SKM-1 treated with dmso at 0.1 percent for 144 hours (cell line): ENCODE measurements at regions not wholly inside any gene's neighbourhood (a gene's known extent, or its start where the extent isn't known, plus 50 kb on each side); places are given as distances from the start of the nearest gene placed in this dataset.

Experiments used
- DNase-seq: peaks from one replicate; lab custom pipeline; 2025; ENCODE audit not compliant: unreplicated experiment; lab: John Stamatoyannopoulos, UW

- no peak for DNase-seq
These were observed 443.8 kb upstream of the GJE1 start for GRCh38 chr6:141688916-141689315.

- no peak for DNase-seq
These were observed 447.3 kb upstream of the GJE1 start for GRCh38 chr6:141685416-141685815.

GRCh38 chr6:141682391-141682790 lies 450.3 kb upstream of the GJE1 start:
- no peak for DNase-seq

GRCh38 chr6:141677598-141678211 lies 455.0 kb upstream of the GJE1 start:
- DNase-seq: peak; percentile 8

- no peak for DNase-seq
These were observed 456.8 kb upstream of the GJE1 start for GRCh38 chr6:141675957-141676356.

- DNase-seq: no peak
These were observed 463.6 kb upstream of the GJE1 start for GRCh38 chr6:141669141-141669540.

- no peak for DNase-seq
These were observed 465.0 kb upstream of the GJE1 start for GRCh38 chr6:141667580-141668309.

- no peak for DNase-seq
These were observed 466.5 kb upstream of the GJE1 start for GRCh38 chr6:141666187-141666586.

GRCh38 chr6:141664744-141665143 lies 468.0 kb upstream of the GJE1 start:
- DNase-seq: no peak

- no peak for DNase-seq
These were observed 473.1 kb upstream of the GJE1 start for GRCh38 chr6:141659582-141659981.

GRCh38 chr6:141658696-141659095 lies 474.0 kb upstream of the GJE1 start:
- no peak for DNase-seq

- no peak for DNase-seq
These were observed 474.9 kb upstream of the GJE1 start for GRCh38 chr6:141657812-141658211.

GRCh38 chr6:141653590-141653989 lies 479.1 kb upstream of the GJE1 start:
- DNase-seq: no peak

GRCh38 chr6:141641951-141642350 lies 490.8 kb upstream of the GJE1 start:
- no peak for DNase-seq

GRCh38 chr6:141641406-141641805 lies 491.3 kb upstream of the GJE1 start:
- DNase-seq: no peak

- no peak for DNase-seq
These were observed 497.1 kb upstream of the GJE1 start for GRCh38 chr6:141635621-141636020.

GRCh38 chr6:141634269-141634668 lies 498.5 kb upstream of the GJE1 start:
- DNase-seq: no peak

- DNase-seq: no peak
These were observed 508.4 kb upstream of the GJE1 start for GRCh38 chr6:141624301-141624700.

- no peak for DNase-seq
These were observed 514.5 kb upstream of the GJE1 start for GRCh38 chr6:141618180-141618581.

GRCh38 chr6:141610741-141611140 lies 522.0 kb upstream of the GJE1 start:
- DNase-seq: no peak

- DNase-seq: no peak
These were observed 524.8 kb upstream of the GJE1 start for GRCh38 chr6:141607956-141608355.

- no peak for DNase-seq
These were observed 534.2 kb upstream of the GJE1 start for GRCh38 chr6:141598487-141598886.

- DNase-seq: no peak
These were observed 537.9 kb upstream of the GJE1 start for GRCh38 chr6:141594874-141595273.
